ENCODE measurements at regions not wholly inside any gene's neighbourhood (a gene's known extent, or its start where the extent isn't known, plus 50 kb on each side); places are given as distances from the start of the nearest gene placed in this dataset.
"Not testable (repeated sequence)": the region's sequence is repeated elsewhere in the genome, so short reads cannot be mapped to it uniquely, and the experiment has no call there.

DNA sequence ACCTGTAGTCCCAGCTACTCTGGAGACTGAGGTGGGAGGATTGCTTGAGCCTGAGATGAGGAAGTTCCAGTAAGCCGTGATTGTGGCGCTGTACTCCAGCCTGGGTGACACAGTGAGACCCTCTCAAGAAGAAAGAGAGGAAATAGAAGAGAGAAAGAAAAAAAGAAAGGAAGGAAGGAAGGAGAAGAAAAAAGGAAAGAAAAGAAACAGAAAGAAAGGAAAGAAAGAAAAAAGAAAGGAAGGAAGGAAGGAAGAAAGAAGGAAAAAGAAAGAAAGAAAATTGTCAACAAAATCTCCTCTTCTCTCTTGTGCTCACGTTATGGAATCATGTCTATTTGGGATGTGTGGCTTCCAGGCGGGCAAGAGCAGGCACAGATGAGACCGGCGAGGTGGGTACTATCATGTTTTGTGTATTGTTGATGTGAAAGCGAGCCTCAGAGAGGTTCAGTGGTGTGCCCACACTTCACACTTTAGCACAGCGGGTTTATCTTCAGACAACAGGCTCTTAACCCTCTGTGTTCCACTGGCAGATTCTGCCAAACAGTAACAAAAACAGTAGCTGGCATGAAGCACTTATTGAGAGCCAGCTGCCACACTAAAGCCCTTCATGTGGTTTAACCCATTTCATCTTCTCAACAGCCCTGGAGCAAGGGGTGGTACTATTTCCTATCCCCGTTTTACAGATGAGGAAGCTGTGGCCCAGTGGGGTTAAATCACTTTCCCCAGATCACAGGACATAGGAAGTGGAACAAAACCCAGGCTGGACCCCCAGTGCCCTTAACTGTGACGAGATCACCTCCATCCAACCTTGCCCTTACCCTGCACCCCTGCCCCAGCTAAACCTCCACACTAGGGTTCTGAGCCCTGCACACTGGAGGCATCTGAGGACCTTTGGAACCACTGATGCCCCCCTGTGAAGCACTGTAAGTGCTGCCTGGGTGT is 94.7 kb upstream of the TARDBP start:
- DNase-seq (no peak), ATAC-seq (no peak)
- Histone ChIP-seq H3K27me3 (peaks cover 0 to 13% (median 4%) of the 10 kb centered on the region in 3 donors), H3K4me1 (no peaks in the 10 kb centered on the region), H3K27ac (no peak overlapping the region), H3K4me3 (no peak overlapping the region), H3K9me3 (no peaks in the 10 kb centered on the region), H3K36me3 (no peaks in the 10 kb centered on the region)
- intact Hi-C loops (cut with DNase I; ENCODE audit: low total_unique reads) (no loop called here), in situ Hi-C loops (cut with MboI; ENCODE audit: low sequenced_read_pairs in 4 of 4) (no loop called here)
- TF ChIP-seq, protein P1, sequence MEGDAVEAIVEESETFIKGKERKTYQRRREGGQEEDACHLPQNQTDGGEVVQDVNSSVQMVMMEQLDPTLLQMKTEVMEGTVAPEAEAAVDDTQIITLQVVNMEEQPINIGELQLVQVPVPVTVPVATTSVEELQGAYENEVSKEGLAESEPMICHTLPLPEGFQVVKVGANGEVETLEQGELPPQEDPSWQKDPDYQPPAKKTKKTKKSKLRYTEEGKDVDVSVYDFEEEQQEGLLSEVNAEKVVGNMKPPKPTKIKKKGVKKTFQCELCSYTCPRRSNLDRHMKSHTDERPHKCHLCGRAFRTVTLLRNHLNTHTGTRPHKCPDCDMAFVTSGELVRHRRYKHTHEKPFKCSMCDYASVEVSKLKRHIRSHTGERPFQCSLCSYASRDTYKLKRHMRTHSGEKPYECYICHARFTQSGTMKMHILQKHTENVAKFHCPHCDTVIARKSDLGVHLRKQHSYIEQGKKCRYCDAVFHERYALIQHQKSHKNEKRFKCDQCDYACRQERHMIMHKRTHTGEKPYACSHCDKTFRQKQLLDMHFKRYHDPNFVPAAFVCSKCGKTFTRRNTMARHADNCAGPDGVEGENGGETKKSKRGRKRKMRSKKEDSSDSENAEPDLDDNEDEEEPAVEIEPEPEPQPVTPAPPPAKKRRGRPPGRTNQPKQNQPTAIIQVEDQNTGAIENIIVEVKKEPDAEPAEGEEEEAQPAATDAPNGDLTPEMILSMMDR (IDR thresholded peaks at IDR 0.05 in 4 of 5, conservative IDR thresholded peaks at IDR 0.05 in 1 of 5), result no peak
- TF ChIP-seq POLR2A (IDR thresholded peaks at IDR 0.05), result no peak

GRCh38 chr1:10918531-10918930 is 93.9 kb upstream of the TARDBP start:
- H3K4me1 ChIP-seq, result no peaks in the 10 kb centered on the region
- H3K27ac ChIP-seq, result no peak overlapping the region
- DNase-seq (no peak), ATAC-seq (no peak)
- no peak overlapping the region for H3K4me3 ChIP-seq
- TF ChIP-seq POLR2A (IDR thresholded peaks at IDR 0.05), result no peak
- TF ChIP-seq, protein P1 (IDR thresholded peaks at IDR 0.05 in 4 of 5, conservative IDR thresholded peaks at IDR 0.05 in 1 of 5), result no peak
- H3K36me3 ChIP-seq, result no peaks in the 10 kb centered on the region
- intact Hi-C loops (cut with DNase I; ENCODE audit: low total_unique reads) (no loop called here), in situ Hi-C loops (cut with MboI; ENCODE audit: low sequenced_read_pairs in 4 of 4) (no loop called here)
- peaks cover 0 to 13% (median 4%) of the 10 kb centered on the region in 3 donors for H3K27me3 ChIP-seq
- no peaks in the 10 kb centered on the region for H3K9me3 ChIP-seq

DNA sequence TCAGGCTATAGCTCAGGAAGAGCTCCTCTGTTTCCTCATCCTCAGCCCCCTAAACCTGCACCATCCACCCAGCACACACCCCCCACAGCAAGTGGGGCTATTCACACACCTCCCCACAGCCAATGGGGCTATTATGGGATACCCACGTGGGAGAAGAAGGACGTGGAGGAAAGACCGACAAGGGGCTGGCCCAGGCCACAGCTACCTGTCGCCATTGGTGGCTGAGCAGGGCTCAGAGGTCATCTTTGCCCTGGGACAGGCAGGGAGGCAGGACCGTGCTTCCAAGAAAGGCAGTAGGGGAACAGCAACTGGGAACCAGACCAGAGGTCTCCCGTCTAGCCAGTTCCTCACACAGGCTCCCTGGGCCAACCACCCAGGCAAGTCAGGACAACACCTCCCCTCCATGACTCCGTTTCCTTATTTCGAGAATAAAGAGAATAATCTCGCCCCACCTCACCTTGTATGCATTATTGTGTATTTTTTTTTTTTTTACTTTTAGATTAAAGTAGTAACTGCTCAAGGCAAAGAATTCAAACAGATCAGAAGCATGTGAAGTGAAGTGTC is 92.3 kb upstream of the TARDBP start:
- TF ChIP-seq POLR2A (IDR thresholded peaks at IDR 0.05), result no peak
- TF ChIP-seq, protein P1 (IDR thresholded peaks at IDR 0.05 in 4 of 5, conservative IDR thresholded peaks at IDR 0.05 in 1 of 5), result no peak
- DNase-seq, result no peak
- Histone ChIP-seq H3K4me3 (no peak overlapping the region), H3K4me1 (no peaks in the 10 kb centered on the region), H3K27me3 (peaks cover 0 to 13% (median 4%) of the 10 kb centered on the region in 3 donors), H3K36me3 (no peaks in the 10 kb centered on the region), H3K9me3 (no peaks in the 10 kb centered on the region), H3K27ac (no peak overlapping the region)
- no peak for ATAC-seq
- in situ Hi-C loops (cut with MboI; ENCODE audit: low sequenced_read_pairs in 4 of 4) (no loop called here), intact Hi-C loops (cut with DNase I; ENCODE audit: low total_unique reads) (no loop called here)

- H3K36me3 ChIP-seq; intact Hi-C loops (cut with DNase I; ENCODE audit: low total_unique reads); ATAC-seq; H3K4me3 ChIP-seq; in situ Hi-C loops (cut with MboI; ENCODE audit: low sequenced_read_pairs in 4 of 4); H3K27ac ChIP-seq; DNase-seq; H3K9me3 ChIP-seq; H3K4me1 ChIP-seq: not testable (repeated sequence)
- H3K27me3 ChIP-seq, result peaks cover 0 to 13% (median 4%) of the 10 kb centered on the region in 3 donors
Observed at GRCh38 chr1:10922315-10923060, 90.0 kb upstream of the TARDBP start.

DNA sequence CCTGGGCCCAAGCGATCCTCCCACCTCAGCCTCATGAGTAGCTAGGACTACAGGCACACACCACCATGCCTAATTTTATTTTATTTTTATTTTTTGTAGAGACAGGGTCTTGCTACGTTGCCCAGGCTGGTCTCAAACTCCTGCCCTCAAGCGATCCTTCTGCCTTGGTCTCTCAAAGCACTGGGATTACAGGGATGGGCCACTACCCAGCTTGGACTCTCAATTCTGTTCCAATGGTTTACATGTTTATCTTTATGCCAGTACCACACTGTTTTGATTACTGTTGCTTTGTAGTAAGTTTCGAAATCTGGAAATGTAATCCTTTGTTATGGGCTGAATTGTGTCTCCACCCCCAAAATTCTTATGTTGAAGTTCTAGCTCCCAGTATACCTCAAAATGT is 88.4 kb upstream of the TARDBP start:
- in situ Hi-C loops (cut with MboI; ENCODE audit: low sequenced_read_pairs in 4 of 4) (no loop called here), intact Hi-C loops (cut with DNase I; ENCODE audit: low total_unique reads) (no loop called here)

More for the DNA sequence above, 88.4 kb upstream of the TARDBP start:
- no peak for ATAC-seq
- Histone ChIP-seq H3K27me3 (peaks cover 0 to 7% (median 4%) of the 10 kb centered on the region in 3 donors), H3K9me3 (no peaks in the 10 kb centered on the region), H3K4me1 (no peaks in the 10 kb centered on the region), H3K36me3 (no peaks in the 10 kb centered on the region), H3K4me3 (no peak overlapping the region), H3K27ac (no peak overlapping the region)
- no peak for DNase-seq
- no peak for TF ChIP-seq POLR2A (IDR thresholded peaks at IDR 0.05)
- TF ChIP-seq, protein P1 (IDR thresholded peaks at IDR 0.05 in 4 of 5, conservative IDR thresholded peaks at IDR 0.05 in 1 of 5), result no peak

Measured in gastrocnemius medialis (tissue), 4 donors.